Activated B cell treated with CpG ODN at 0.5 μM for 24 hours (primary cell): ENCODE measurements at regions not wholly inside any gene's neighbourhood (a gene's known extent, or its start where the extent isn't known, plus 50 kb on each side); places are given as distances from the start of the nearest gene placed in this dataset.
"Not testable (repeated sequence)": the region's sequence is repeated elsewhere in the genome, so short reads cannot be mapped to it uniquely, and the experiment has no call there.

Experiments
- ATAC-seq: fragments of 200-7000 bp; cut with Tn5 transposase; one replicate; pipeline ENCODE4 v1.10.0; 2021; ENCODE audit warnings: low read depth, mild to moderate bottlenecking, moderate library complexity
- CTCF ChIA-PET: fragments of 350-600 bp; sonication (Branson Sonifier 250); formaldehyde crosslinking; loops from one replicate; lab custom pipeline; 2021; ENCODE audit warnings: antibody characterized with exemption; lab: Charles Lee
- POLR2A ChIA-PET: fragments of 350-600 bp; sonication (Branson Sonifier 250); formaldehyde crosslinking; loops from one replicate; lab custom pipeline; 2021; ENCODE audit warnings: antibody characterized with exemption; lab: Charles Lee
- DNase-seq: peaks from one replicate; pipeline ENCODE4 v3.0.0; 2022
- H3K27ac Mint-ChIP-seq: one replicate; pipeline ENCODE4 v1.8.0; 2020; ENCODE audit warnings: mixed read lengths
- H3K27me3 Mint-ChIP-seq: one replicate; pipeline ENCODE4 v1.8.0; 2021; ENCODE audit warnings: mixed read lengths
- H3K36me3 Mint-ChIP-seq: one replicate; pipeline ENCODE4 v1.8.0; 2021; ENCODE audit warnings: low read depth, mixed read lengths
- H3K4me1 Mint-ChIP-seq: one replicate; pipeline ENCODE4 v1.8.0; 2021; ENCODE audit warnings: mixed read lengths
- H3K4me3 Mint-ChIP-seq: one replicate; pipeline ENCODE4 v1.8.0; 2020; ENCODE audit warnings: mild to moderate bottlenecking, mixed read lengths
- H3K9me3 Mint-ChIP-seq: one replicate; pipeline ENCODE4 v1.8.0; 2020; ENCODE audit warnings: mixed read lengths
- CTCF ChIP-seq: fragments of 200-600 bp; IDR thresholded peaks from one replicate; pipeline ENCODE4 v1.8.0; 2022; ENCODE audit warnings: antibody characterized with exemption, mild to moderate bottlenecking
- intact Hi-C: fragments of 100-400 bp; cut with micrococcal nuclease; formaldehyde crosslinking; loops from one replicate; pipeline ENCODE4 v1.15.1; 2024

GRCh38 chr16:88262858-88263563 lies 119.7 kb upstream of the ZNF469 start:
- H3K4me3 Mint-ChIP-seq, H3K36me3 Mint-ChIP-seq, DNase-seq, POLR2A ChIA-PET, intact Hi-C loops, ATAC-seq, H3K9me3 Mint-ChIP-seq, H3K27ac Mint-ChIP-seq, CTCF ChIA-PET: not testable (repeated sequence)
- Mint-ChIP-seq H3K4me1 (peaks cover 21% of the 10 kb centered on the region), H3K27me3 (peaks cover 17% of the 10 kb centered on the region)

GRCh38 chr16:88263681-88264287 lies 119.0 kb upstream of the ZNF469 start:
- H3K4me1 Mint-ChIP-seq: peaks cover 17% of the 10 kb centered on the region
- ATAC-seq, DNase-seq, intact Hi-C loops, POLR2A ChIA-PET, H3K9me3 Mint-ChIP-seq, CTCF ChIA-PET, H3K36me3 Mint-ChIP-seq, H3K27ac Mint-ChIP-seq, H3K4me3 Mint-ChIP-seq: not testable (repeated sequence)
- H3K27me3 Mint-ChIP-seq: peaks cover 15% of the 10 kb centered on the region

- ChIA-PET POLR2A (interaction anchor here (0.6 kb wide), 1 partner anchor 9 kb away, joined by 5 read pairs; no protein-coding TSS in a partner anchor), CTCF (no interaction called here)
- H3K4me3 Mint-ChIP-seq: no peak overlapping the region
- intact Hi-C loops: no loop called here
- TF ChIP-seq CTCF: no peak
- H3K36me3 Mint-ChIP-seq: no peaks in the 10 kb centered on the region
- DNase-seq: peak; percentile 49
- H3K4me1 Mint-ChIP-seq: peaks cover 13% of the 10 kb centered on the region
- peaks cover 14% of the 10 kb centered on the region for H3K27me3 Mint-ChIP-seq
- no peak overlapping the region for H3K27ac Mint-ChIP-seq
- peak; percentile 89 for ATAC-seq
- no peaks in the 10 kb centered on the region for H3K9me3 Mint-ChIP-seq
These were observed 118.0 kb upstream of the ZNF469 start for GRCh38 chr16:88264641-88265285.

GRCh38 chr16:88265286-88265938 lies 117.3 kb upstream of the ZNF469 start:
- H3K27me3 Mint-ChIP-seq, H3K4me3 Mint-ChIP-seq, intact Hi-C loops, H3K36me3 Mint-ChIP-seq, CTCF ChIA-PET, ATAC-seq, DNase-seq, H3K27ac Mint-ChIP-seq, H3K9me3 Mint-ChIP-seq: not testable (repeated sequence)
- H3K4me1 Mint-ChIP-seq: peaks cover 13% of the 10 kb centered on the region
- POLR2A ChIA-PET: interaction anchor here (0.6 kb wide), 1 partner anchor 8 kb away, joined by 5 read pairs; no protein-coding TSS in a partner anchor

GRCh38 chr16:88266036-88266435 lies 116.7 kb upstream of the ZNF469 start:
- H3K27me3 Mint-ChIP-seq, POLR2A ChIA-PET, DNase-seq, ATAC-seq, H3K4me3 Mint-ChIP-seq, H3K9me3 Mint-ChIP-seq, H3K27ac Mint-ChIP-seq, CTCF ChIA-PET, intact Hi-C loops, H3K36me3 Mint-ChIP-seq: not testable (repeated sequence)
- peaks cover 13% of the 10 kb centered on the region for H3K4me1 Mint-ChIP-seq

GRCh38 chr16:88266935-88267551 lies 115.7 kb upstream of the ZNF469 start:
- H3K9me3 Mint-ChIP-seq, DNase-seq, H3K4me3 Mint-ChIP-seq, H3K27ac Mint-ChIP-seq, H3K36me3 Mint-ChIP-seq, H3K27me3 Mint-ChIP-seq, CTCF ChIA-PET, intact Hi-C loops, ATAC-seq, POLR2A ChIA-PET: not testable (repeated sequence)
- peaks cover 13% of the 10 kb centered on the region for H3K4me1 Mint-ChIP-seq

GRCh38 chr16:88268186-88268970 lies 114.4 kb upstream of the ZNF469 start:
- H3K27me3 Mint-ChIP-seq, H3K9me3 Mint-ChIP-seq, DNase-seq, H3K27ac Mint-ChIP-seq, ATAC-seq, H3K36me3 Mint-ChIP-seq, H3K4me3 Mint-ChIP-seq, intact Hi-C loops, CTCF ChIA-PET, H3K4me1 Mint-ChIP-seq: not testable (repeated sequence)
- POLR2A ChIA-PET: interaction anchor here (0.8 kb wide), 1 partner anchor 289 kb away, joined by 3 read pairs; no protein-coding TSS in a partner anchor

GRCh38 chr16:88270171-88270790 lies 112.5 kb upstream of the ZNF469 start:
- H3K4me1 Mint-ChIP-seq, H3K4me3 Mint-ChIP-seq, POLR2A ChIA-PET, H3K27me3 Mint-ChIP-seq, intact Hi-C loops, H3K36me3 Mint-ChIP-seq, H3K27ac Mint-ChIP-seq, CTCF ChIA-PET, DNase-seq, H3K9me3 Mint-ChIP-seq, ATAC-seq: not testable (repeated sequence)

- DNase-seq, H3K27ac Mint-ChIP-seq, H3K36me3 Mint-ChIP-seq, H3K4me1 Mint-ChIP-seq, intact Hi-C loops, POLR2A ChIA-PET, H3K27me3 Mint-ChIP-seq, CTCF ChIA-PET, H3K4me3 Mint-ChIP-seq, ATAC-seq, H3K9me3 Mint-ChIP-seq: not testable (repeated sequence)
These were observed 111.5 kb upstream of the ZNF469 start for GRCh38 chr16:88271296-88271695.
